GM18520 (cell line): ENCODE measurements at regions not wholly inside any gene's neighbourhood (a gene's known extent, or its start where the extent isn't known, plus 50 kb on each side); places are given as distances from the start of the nearest gene placed in this dataset.

Source experiments
- ATAC-seq: cut with Tn5 transposase; IDR thresholded peaks from one replicate; pipeline ENCODE4 v1.9.1; 2021; ENCODE audit not compliant: unreplicated experiment

DNA sequence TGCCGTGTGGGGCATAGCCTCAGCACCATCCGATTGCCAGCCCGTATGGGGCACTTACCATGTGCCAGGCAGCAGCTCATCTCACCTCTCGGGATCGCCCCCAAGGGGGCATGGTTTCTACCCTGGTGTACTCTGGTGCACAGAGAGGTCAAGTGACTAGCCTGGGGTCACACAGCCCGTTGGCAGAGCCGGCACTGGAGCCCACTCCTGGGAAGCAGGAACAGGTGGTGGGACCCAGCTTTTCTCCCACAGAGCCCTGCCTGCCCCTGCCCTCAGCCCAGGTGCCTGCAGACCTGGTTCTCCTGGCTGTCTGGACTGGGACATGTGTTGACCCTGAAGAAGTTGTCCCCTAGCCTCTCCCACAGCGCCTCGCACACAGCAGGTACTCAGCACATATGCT is 141.8 kb upstream of the CIBAR2 start:
- no peak for ATAC-seq

DNA sequence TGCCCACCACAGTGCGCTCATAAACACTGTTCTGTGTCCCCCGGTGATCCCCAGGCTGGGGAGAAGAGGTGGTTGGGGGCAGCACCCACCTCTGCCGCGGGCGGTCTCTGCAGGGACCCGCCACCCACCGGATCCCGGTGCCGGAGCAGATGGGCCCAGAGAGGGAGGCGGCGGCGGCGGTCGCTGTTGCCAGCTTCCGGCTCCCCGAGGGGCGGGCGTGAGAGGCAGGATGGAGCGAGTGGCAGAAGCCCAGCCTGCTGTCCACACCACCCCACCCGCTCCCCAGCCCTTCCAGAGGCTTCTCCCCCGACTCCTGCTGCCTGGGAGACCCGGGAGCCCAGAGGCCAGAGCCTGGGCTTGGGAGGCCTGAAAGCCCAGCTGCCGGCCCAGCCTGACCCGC is 142.6 kb upstream of the CIBAR2 start:
- no peak for ATAC-seq

DNA sequence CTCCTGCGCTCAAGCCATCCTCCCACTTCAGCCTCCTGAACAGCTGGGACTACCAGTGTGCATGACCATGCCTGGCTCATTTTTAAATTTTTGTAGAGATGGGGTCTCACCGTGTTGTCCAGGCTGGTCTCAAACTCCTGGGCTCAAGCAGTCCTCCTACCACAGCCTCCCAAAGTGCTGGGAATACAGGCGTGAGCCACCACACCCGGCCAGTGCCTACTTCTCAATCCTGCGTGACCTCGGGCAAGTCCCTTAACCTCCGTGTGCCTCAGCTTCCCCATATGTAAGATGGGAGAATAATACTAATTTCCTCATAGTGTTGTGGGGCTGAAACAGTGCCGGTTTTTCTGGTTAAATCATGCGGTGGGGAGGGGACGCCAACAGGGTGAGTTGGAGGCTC is 143.5 kb upstream of the CIBAR2 start:
- no peak for ATAC-seq

DNA sequence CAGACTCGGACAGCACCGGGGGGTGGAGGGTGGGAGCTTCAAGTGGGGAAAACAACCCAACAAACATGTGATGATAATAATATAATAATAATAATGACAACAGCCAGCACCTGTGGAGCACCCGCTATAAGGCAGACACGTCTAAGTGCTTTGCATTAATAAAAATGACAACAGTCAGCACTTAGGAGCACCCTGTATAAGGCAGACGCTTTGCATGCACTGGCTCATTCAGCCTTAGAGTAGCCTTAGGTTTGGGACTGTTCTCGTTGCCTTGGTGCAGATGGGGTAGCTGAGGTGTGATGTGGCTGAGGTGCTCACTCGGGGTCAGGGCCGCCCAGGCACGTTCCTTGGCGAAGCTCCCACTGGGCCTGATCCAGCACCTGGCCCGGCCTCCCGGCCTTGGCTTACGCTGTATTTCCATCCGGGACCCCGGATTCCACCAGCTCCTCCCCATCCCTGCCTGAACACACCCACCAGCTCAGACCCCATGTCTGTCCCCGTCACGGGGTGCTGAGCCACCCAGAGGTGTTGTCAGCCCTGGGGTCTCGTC is 144.0 kb upstream of the CIBAR2 start:
- ATAC-seq, result no peak

DNA sequence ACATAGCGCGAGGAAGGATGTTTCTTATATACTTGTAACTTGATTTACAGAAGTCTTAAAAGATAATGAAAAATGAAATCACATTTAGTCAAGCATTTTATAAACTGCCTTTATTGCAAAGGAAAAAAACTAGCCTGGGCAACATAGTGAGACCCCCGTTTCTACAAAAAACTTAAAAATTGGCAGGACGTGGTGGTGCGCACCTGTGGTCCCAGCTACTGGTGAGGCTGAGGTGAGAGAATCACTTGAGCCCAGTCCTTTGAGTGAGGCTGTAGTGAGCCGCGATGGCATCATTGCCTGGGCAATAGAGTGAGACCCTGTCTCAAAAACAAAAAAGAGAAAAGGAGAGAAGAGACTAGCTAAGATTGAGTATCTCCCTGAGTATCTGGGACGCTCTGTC is 145.2 kb upstream of the CIBAR2 start:
- ATAC-seq, result no peak

DNA sequence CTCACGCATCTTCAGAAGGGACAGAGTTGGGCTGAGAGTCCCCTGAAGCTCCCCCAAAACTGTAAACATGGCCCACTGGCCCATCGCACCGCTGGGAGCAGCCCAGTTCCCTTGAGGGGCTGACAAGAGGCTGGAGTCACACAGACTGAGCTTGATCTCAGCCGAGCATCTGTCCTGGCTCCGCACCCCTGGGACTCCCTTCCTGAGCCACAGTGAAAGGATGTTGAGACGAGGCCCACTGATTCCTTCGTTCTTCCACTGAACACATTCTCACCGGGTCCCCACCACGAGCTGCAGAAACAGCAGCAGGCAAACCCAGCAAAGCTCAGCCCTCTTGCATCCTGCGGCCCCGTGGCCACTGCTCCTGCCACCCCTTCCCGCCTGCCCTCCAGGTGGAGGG is 145.9 kb upstream of the CIBAR2 start:
- ATAC-seq, result no peak

DNA sequence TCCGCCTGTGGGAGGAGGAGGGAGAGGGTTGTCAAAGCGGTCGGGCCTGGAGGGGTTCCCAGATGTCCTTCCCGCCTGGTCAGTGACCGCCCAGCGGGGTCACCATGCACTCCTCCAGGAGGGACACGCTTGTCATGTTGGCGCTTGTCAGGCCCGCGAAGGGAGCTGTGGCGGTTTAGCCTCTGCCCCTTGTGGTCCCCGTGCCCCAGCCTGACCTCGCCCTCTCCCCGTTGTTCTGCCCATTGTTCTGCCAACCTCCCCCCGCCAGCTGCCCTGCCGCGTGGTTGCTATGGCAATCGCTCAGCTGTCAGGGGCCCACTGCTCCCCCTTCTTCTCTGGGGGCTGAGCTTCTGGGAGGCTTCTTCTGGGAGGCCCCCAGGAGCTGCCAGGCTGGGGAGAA is 146.4 kb upstream of the CIBAR2 start:
- ATAC-seq, result no peak

DNA sequence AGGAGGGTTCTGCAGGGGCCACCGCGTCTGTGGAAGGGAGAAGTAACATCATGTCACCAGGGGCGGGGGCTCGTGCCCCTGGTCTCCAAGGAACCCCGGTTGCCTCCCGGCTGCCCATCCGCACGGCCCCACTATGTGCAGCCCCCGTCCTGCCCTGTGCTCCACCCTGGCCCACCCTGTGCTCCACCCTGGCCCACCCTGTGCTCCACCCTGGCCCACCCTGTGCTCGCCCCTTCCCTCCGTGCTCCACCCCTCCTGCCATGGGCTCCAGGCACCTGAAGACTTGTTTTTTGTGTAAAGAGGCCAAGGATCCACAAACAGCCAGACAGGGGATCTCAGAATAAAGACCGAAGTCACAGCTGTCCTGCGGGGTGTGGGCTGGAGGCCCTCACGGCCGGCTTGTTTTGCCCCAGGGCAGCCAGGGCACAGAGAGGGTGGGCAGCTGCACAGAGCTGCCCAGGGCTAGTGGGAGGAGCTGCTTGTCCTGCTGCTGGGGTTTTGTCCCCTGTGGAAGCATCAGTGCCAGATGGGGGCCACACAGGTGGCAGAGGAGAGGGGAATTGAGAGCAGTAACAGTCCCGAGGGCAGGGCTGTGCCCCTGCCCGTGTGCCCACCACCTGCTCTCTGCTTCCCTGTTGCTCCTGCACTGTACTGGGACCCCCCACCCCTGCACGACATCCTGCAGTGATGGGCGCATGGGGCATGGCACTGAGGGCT is 147.0 kb upstream of the CIBAR2 start:
- no peak for ATAC-seq

DNA sequence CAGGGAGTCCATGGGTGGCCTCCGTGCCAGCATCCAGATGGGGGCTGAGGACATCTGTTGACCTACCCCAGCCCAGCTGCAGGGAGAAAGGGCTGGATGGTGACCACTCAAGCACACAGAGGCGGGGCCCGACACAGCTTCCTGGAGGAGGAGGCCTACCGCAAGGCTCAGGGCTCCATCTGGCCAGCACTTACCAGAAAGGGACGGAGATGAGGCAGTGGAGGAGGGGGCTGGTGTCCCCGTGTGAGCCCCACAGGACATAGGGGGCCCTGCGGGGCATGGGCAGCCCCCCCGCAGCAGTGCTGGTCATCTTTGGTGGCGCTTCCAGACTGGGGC is 147.5 kb upstream of the CIBAR2 start:
- no peak for ATAC-seq

DNA sequence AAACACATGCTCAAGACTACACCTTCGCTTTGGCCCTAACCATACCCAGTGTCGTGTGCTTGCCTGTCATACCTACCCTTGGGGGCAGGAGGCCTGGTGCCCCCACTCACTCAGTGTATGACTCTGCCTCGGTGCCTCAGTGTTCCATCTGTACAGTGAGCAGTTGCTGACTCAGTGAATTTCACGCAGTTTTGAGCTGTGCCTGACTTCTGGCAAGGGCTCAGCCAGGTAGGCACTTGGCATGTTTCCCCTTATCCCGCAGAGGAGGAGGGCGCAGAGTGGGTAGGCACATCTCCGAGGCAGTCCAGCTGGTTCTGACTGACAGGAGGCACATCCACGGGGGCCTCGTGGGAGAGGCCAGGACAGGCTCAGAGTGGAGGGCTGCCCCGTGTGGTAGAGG is 148.9 kb upstream of the CIBAR2 start:
- ATAC-seq, result no peak

DNA sequence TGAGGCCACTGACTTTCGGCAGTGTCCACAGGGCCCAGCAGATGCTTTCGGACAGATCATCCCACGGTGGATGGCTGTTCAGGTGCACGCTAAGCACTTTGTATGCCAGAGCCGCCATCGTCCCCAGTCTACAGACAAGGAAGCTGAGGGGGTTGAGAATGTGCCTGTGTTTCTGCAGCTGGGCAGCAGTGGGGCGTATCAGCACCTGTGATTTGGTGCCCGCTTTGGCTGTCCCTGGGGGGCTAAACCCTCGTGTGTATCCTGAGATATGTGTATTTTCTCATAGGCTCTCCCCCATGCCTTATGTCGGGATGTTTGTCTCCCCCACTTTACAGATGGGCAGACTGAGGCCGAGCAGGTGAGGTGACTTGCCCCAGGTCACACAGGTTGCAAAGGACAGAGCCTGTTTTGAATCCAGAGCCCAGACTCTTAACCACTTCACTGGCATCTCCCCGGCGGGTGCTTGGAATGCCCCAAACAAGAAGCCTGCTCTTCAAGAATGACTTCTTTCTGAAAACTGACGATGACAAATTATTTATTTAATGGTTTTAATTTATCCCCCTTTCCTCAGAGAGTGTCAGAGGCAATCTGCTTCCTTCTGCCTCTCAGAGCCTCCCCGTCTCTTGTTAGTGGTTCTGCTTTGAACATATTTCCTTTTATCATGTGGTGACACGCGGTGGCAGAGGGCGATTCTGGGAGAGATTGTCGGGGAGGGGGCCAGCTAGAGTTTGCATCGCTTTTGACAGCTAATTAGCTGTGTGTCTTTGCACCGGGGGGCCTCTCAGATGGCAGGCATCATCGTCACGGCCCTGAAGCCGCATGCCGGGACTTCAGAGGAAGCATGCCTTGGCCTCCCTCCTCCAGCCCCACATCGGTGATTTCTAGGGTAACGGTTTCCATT is 149.6 kb upstream of the CIBAR2 start:
- no peak for ATAC-seq

DNA sequence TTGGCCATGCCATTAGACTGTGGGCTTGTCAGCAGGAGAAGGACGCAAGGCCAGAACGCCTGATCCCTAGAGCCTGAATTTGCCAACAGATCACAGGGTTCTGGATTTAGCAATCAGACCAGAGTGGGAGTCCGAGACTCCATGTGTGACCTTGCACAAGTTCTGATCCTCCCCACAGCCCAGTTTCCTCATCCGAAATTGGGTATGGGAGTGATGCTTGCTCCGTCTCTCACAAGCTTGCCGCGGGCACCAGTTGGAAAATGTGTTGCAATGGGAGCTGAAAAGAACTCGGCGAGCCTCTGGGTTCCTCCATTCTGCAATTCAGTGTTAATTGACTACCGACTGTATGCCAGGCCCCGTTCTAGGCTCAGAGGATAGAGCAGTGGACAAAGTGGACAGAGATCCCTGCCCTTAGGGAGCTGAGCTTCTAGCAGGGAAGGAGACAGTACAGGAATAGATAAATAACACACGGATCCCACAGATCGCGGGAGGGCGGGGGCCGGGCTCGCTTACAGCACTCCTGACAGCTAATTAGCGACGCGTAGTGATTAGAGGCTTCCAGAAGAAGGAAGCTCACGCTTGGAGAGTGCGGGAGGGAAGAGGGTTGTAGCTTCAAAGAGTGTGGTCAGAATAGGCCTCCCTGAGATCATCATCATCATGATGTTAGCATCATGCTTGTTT is 150.4 kb upstream of the CIBAR2 start:
- no peak for ATAC-seq

DNA sequence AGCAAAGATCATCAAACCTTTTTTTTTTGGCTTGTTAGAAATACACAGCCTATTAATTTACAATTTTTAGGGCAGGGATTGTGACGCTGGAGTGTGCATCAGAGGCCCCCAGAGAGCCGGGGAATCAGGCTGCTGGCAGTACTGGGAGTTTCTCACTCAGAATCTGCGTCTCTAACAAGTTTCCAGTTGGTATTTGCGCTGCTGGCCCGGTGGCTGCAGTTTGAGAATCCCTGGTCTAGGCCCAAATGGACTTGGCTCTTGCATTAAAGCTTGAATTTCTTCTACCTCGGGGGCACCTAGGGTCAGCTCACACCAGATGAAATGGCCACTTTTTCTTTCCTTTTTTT is 150.9 kb upstream of the CIBAR2 start:
- no peak for ATAC-seq

DNA sequence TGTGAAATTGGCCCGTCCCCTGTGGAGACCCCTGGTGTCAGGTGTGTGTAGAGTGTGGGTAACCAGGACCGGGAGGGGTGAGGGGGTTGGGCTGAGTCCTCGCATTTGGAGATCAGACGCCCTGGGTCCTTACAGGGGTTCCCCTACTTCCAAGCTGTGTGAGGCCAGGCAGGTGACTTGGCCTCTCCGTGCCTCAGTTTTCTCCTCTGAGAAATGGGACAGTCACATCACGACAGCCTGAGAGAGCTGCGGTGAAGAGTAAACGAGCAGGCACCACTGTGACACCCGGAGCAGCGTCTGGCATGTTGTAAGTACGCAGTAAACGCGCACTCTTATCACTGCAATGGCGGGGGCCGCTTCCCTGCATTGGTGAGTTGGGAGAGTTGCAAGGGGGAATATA is 152.5 kb upstream of the CIBAR2 start:
- no peak for ATAC-seq

DNA sequence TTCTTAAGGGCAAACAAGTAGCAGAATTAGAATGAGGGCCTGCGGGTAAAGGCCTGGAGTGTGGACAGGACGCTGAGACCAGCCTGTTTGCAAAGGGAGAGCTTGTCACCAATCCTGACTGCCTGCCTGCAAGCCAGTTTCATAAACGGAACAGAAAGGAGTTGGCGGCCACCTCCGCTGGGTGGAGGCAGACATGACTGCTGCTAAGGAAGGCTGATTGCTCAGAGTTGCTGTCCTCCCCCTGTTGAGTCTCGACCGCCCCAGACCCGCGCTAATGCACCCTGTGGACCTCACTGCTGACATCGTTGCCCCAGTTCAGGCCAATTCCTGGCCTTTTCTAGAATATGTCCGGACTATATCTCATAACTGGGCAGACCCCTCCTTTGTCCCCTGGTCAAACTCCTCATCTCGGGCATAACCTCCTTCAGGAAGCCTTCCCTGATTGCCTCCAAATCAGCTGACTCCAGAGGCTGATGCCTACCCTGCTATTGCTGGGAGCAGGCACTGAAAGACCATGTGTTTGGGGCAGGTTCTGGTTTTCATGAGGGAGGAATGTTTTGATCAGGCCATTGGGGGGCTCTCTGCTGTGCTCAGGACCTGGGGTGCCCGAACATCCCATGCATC is 153.0 kb upstream of the CIBAR2 start:
- ATAC-seq, result no peak

DNA sequence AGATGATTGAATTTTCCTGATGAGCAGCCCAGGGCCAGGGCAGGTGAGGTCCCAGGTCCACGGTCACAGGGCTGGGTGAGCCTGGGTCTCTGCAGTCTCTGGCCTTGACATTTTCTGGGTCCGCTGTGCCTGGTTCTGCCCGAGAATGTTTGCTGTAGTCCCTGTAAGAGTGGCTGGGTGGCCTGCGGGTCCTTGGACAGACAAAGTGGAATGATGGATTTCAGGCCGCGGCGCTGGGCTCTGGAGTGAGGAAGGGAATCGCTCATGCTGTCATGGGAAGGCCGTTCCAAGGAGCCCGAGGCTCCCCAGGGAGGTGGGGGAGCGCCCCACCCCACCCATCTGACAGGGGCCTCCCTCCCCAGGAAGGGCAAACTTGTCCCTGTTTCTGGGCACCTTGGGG is 153.5 kb upstream of the CIBAR2 start:
- no peak for ATAC-seq

DNA sequence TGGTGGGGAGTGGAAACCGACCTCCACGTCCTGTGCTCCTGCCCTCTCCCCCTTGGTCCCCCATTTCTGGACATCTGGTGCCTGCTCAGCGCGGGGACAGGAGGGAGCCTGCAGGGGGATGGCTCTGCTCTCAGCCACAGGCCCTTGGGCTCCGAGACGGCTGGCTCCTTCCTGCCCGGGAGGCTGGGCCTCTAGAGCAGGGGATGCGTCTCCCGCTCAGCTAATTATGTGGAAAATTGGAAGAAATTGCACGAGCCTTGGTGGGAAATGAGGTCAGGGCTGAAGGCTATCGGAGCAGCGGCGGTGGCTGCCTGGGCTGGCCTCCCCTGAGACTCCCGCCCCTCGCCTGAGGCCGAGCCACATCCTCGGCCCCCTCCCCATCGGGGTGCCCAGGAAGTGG is 154.6 kb upstream of the CIBAR2 start:
- ATAC-seq, result no peak

DNA sequence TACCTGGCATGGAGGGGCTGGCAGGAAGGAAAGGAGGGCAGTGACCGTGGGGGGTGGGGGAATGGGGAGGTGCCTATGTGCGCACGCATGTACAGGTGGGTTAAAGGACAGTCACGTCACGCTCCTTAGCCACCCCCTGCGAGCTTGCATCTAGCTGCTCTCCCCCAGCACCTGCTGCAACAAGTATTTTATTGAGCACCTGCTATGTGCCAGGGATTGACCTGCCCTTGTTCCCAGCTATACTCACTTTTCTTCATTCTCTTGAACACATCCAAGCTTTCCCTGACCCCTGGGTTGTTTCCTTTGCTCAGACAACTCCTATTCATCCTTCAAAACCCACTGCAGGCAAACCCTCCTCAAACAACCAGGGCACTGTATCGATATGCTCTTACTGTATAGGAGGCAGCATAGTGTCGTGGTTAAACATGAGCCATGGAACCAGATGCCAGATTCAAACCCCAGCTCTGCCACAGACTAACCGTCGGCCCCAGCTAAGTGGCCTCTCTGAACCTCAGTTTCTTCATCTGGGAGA is 155.2 kb upstream of the CIBAR2 start:
- ATAC-seq, result no peak

DNA sequence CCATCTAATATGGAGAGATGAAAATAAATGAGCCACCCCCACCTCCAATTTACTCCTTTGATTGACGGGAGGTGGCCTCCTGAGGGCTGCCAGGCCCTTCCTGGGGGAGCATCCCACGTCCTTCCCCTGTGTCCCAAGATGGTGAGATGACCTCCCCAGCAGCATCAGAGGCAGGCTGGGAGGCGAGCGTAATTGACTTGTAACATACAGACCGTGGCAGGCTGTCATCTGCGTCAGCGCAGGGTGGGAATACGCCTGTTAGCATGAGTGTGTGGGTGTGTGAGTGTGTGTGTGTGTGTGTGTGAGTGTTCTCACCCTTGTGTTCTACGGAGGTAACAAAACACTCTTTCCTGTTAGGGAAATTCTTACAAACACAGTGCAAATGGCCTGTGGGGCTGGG is 156.9 kb upstream of the CIBAR2 start:
- no peak for ATAC-seq

DNA sequence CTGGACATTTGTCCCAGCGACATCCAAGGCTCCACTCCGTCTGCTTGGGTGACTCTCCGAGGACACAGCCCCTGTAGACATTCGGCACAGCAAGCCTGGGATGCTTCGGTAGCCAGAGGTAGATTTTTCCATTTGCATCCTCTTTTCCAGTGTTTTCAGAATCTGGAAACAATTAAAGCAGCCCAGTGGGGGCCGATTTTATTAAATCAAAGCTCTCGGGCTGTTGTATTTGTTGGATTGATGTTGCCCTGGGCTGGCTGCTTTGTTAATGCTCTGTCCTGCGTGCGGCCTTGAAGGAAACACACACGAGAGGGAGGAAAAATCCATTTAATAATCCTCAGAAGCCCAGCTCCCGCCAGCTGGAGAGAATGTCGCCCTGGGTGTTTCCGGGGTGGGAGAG is 158.1 kb upstream of the CIBAR2 start:
- ATAC-seq, result no peak

DNA sequence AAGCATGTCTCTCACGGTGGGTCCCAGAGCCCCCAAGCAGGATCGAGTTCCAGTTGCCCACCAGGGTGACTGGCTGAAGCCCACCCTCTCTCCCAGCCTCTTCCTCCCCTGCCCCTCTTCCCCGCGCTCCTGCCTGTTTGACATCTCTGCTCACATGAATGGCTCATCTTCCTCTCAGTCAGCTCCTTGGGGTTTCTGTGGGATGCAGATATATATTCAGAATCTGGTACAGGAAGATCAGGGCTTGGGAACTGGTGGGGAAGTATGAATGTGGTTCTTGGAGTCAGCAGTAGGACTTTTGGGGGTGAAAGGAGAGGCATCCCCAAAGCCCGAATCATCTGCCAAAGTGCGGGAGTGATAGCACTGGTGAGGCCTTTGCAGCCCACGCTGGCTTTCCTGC is 158.9 kb upstream of the CIBAR2 start:
- ATAC-seq, result no peak
